DND-41 (cell line): ENCODE measurements at regions not wholly inside any gene's neighbourhood (a gene's known extent, or its start where the extent isn't known, plus 50 kb on each side); places are given as distances from the start of the nearest gene placed in this dataset.
"Not testable (repeated sequence)": the region's sequence is repeated elsewhere in the genome, so short reads cannot be mapped to it uniquely, and the experiment has no call there.

Source experiments
- ATAC-seq: fragments of 200-7000 bp; cut with Tn5 transposase; 3 replicates; pipeline ENCODE4 v1.9.1; 2021; ENCODE audit warnings: low read depth; ENCODE audit not compliant: insufficient read depth
- DNase-seq: peaks from one replicate; pipeline ENCODE4 v3.0.0-alpha.2; 2020
- H2AFZ ChIP-seq: 2 replicates; pipeline ENCODE4 v1.6.0; 2012; ENCODE audit warnings: low read depth, low read length
- H3K27ac ChIP-seq: 2 replicates; pipeline ENCODE4 v1.5.1; 2012; ENCODE audit warnings: low read length, inconsistent platforms
- H3K27me3 ChIP-seq: fragments of 200-600 bp; sonication (generic); 2 replicates; pipeline ENCODE4 v1.6.0; 2012; ENCODE audit warnings: low read length, mild to moderate bottlenecking, inconsistent platforms; ENCODE audit not compliant: insufficient read depth, poor library complexity
- H3K36me3 ChIP-seq: 2 replicates; pipeline ENCODE4 v1.5.1; 2012; ENCODE audit warnings: low read length, inconsistent platforms; ENCODE audit not compliant: insufficient read depth
- H3K4me1 ChIP-seq: 2 replicates; pipeline ENCODE4 v1.5.1; 2012; ENCODE audit warnings: mild to moderate bottlenecking, low read length; ENCODE audit not compliant: insufficient read depth
- H3K4me2 ChIP-seq: 2 replicates; pipeline ENCODE4 v1.6.0; 2012; ENCODE audit warnings: mild to moderate bottlenecking, moderate library complexity, low read length, inconsistent platforms; ENCODE audit not compliant: insufficient read depth
- H3K4me3 ChIP-seq, 2 experiments: fragments of 200-600 bp in 1 of 2; shearing (Covaris generic) in 1 of 2; 2 replicates each; pipeline ENCODE4 v1.5.1; 2012 to 2016; ENCODE audit warnings: inconsistent platforms in 2 of 2, low read length in 2 of 2, mild to moderate bottlenecking in 2 of 2, low read depth in 1 of 2, moderate library complexity in 1 of 2
- H3K79me2 ChIP-seq: 2 replicates; pipeline ENCODE4 v1.6.0; 2012; ENCODE audit warnings: low read length, inconsistent platforms; ENCODE audit not compliant: insufficient read depth
- H3K9ac ChIP-seq: 2 replicates; pipeline ENCODE4 v1.6.0; 2012; ENCODE audit warnings: low read depth, mild to moderate bottlenecking, inconsistent platforms, low read length, moderate library complexity
- H3K9me3 ChIP-seq: 2 replicates; pipeline ENCODE4 v1.5.1; 2012; ENCODE audit warnings: low read length, moderate library complexity, mild to moderate bottlenecking, inconsistent platforms; ENCODE audit not compliant: insufficient read depth, severe bottlenecking
- H4K20me1 ChIP-seq: 2 replicates; pipeline ENCODE4 v1.6.0; 2012; ENCODE audit warnings: low read length; ENCODE audit not compliant: insufficient read depth
- CTCF ChIP-seq: IDR thresholded peaks from 2 replicates; pipeline ENCODE4 v1.5.1; 2012; ENCODE audit warnings: borderline replicate concordance, low read length, moderate library complexity, mild to moderate bottlenecking; ENCODE audit not compliant: poor library complexity, severe bottlenecking; ENCODE audit errors: extremely low read depth
- EZH2 ChIP-seq: IDR thresholded peaks from 3 replicates; pipeline ENCODE4 v1.6.1; 2012; ENCODE audit warnings: borderline replicate concordance, low read depth, mild to moderate bottlenecking, moderate library complexity, low read length, inconsistent platforms; ENCODE audit not compliant: severe bottlenecking

DNA sequence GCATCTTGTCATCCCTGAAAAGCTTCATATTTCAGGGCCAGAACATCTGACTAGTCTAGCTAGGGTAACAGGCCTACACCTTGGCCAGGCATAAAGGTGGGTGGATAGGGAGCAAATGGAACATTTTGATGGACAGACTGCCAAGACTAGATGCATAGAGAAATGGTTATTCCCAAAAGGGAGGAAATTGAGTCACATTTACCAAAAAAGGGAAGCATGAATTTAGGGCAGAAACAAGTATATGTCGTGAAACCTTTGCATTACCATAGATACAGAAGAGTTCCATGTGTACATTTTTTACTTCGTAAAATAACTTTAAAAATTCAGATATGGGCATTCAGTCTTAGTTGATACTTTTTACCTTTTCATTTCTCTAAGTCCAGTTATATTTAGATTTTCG, 101.3 kb upstream of the ZEB2 start:
- no peak for ATAC-seq
- Histone ChIP-seq H3K4me3 (no peak overlapping the region), H3K79me2 (no peaks in the 10 kb centered on the region), H3K9ac (no peak overlapping the region), H3K4me2 (no peak overlapping the region), H3K36me3 (no peaks in the 10 kb centered on the region), H2AFZ (no peak overlapping the region), H4K20me1 (no peaks in the 10 kb centered on the region), H3K27me3 (no peaks in the 10 kb centered on the region), H3K27ac (no peak overlapping the region), H3K9me3 (no peaks in the 10 kb centered on the region), H3K4me1 (peaks cover 2% of the 10 kb centered on the region; the same call in 1 of the 2 replicates)
- no peak for DNase-seq
- TF ChIP-seq CTCF (no peak), EZH2 (no peak)

- Histone ChIP-seq H3K9ac (no peak overlapping the region), H2AFZ (no peak overlapping the region), H3K4me3 (no peak overlapping the region), H3K4me1 (peaks cover 9% of the 10 kb centered on the region; the same call in 1 of the 2 replicates), H3K4me2 (no peak overlapping the region), H3K27me3 (no peaks in the 10 kb centered on the region), H3K79me2 (no peaks in the 10 kb centered on the region), H3K36me3 (no peaks in the 10 kb centered on the region), H3K9me3 (no peaks in the 10 kb centered on the region), H3K27ac (no peak overlapping the region), H4K20me1 (no peaks in the 10 kb centered on the region)
- ATAC-seq, result no peak
- TF ChIP-seq CTCF (no peak), EZH2 (no peak)
- DNase-seq, result no peak
Observed at GRCh38 chr2:144619760-144620159, 99.8 kb upstream of the ZEB2 start.

DNA sequence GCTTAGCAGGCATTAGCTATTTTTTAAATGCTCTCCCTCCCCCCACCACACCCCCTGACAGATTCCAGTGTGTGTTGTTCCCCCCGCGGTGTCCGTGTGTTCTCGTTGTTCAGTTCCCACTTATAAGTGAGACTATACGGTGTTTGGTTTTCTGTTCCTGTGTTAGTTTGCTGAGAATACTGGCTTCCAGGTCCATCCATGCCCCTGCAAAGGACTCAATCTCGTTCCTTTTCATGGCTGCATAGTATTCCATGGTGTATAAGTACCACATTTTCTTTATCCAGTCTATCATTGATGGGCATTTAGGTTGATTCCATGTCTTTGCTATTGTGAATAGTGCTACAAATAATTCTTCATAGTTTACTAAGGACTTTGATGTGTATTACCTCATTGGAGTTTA, 97.3 kb upstream of the ZEB2 start:
- not testable (repeated sequence) for H3K9me3 ChIP-seq, H3K27me3 ChIP-seq, H3K27ac ChIP-seq, H3K9ac ChIP-seq, H3K4me1 ChIP-seq, DNase-seq, ATAC-seq, H4K20me1 ChIP-seq, H2AFZ ChIP-seq, H3K36me3 ChIP-seq, H3K4me2 ChIP-seq, H3K4me3 ChIP-seq, H3K79me2 ChIP-seq

DNA sequence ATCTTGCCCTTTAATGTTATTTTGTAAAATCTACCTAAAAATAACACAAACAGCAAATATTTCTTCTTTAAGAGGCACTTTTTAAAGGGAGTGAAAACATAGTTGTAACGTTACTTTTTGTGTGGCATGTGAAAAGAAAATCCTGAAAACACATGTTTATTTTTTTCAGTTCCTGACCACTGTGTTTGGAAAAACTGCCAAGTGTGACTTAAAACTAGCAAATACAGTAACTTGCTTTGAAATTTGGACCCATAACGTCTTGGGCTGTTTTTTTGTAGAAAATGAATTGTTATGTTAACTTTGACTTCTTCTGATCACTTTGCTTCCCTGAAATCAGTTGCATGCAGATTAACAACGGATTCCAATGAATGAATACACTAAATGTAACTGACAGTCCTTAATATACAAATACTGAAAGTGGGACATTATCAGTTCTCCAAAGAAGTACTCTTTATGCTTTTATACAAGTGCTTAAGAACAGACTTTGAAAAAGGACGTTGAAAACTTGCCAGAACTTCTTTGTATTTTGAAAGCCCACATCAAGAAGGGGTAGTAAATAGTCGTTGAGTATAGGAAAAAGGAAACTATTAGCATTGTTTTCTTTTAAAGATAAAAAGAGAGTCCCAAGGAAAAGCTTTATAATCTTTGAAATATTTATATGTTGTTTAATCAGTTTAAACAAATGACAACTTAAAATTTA, 96.1 kb upstream of the ZEB2 start:
- no peak overlapping the region for H3K27ac ChIP-seq
- H3K4me2 ChIP-seq, result no peak overlapping the region
- ATAC-seq (no peak), DNase-seq (no peak)
- H3K4me1 ChIP-seq, result peaks cover 9% of the 10 kb centered on the region; the same call in 1 of the 2 replicates
- H3K79me2 ChIP-seq, result no peaks in the 10 kb centered on the region
- H3K27me3 ChIP-seq, result no peaks in the 10 kb centered on the region
- H3K4me3 ChIP-seq, result no peak overlapping the region
- H3K9ac ChIP-seq, result no peak overlapping the region
- H4K20me1 ChIP-seq, result no peaks in the 10 kb centered on the region
- no peaks in the 10 kb centered on the region for H3K9me3 ChIP-seq
- no peaks in the 10 kb centered on the region for H3K36me3 ChIP-seq
- no peak for TF ChIP-seq CTCF
- TF ChIP-seq EZH2, result no peak
- H2AFZ ChIP-seq, result 0 out of 2 replicates have a peak overlapping the region, but pooled peaks have one; percentile 2
